ENCODE measurements at regions not wholly inside any gene's neighbourhood (a gene's known extent, or its start where the extent isn't known, plus 50 kb on each side); places are given as distances from the start of the nearest gene placed in this dataset.

GRCh38 chr7:25887795-25888559 is 264.0 kb upstream of the NFE2L3 start:
- H3K36me3 ChIP-seq: no peaks in the 10 kb centered on the region
- ATAC-seq (no peak), DNase-seq (no peak)
- no peaks in the 10 kb centered on the region for H3K9me3 ChIP-seq
- H3K4me1 ChIP-seq: no peaks in the 10 kb centered on the region
- intact Hi-C loops (cut with DNase I): no loop called here
- 80% methylated on average over 2 of the region's 2 CpGs for WGBS (ENCODE audit: insufficient coverage, low coverage, low lambda C conversion rate, missing lambda C conversion rate)
- TF ChIP-seq CTCF (IDR thresholded peaks at IDR 0.05) (no peak), POLR2A (IDR thresholded peaks at IDR 0.05) (no peak)
- H3K27ac ChIP-seq: no peak overlapping the region
- H3K4me3 ChIP-seq: no peak overlapping the region
- H3K27me3 ChIP-seq: no peaks in the 10 kb centered on the region

- no peaks in the 10 kb centered on the region for H3K36me3 ChIP-seq
- H3K9me3 ChIP-seq: no peaks in the 10 kb centered on the region
- H3K27ac ChIP-seq: no peak overlapping the region
- H3K27me3 ChIP-seq: no peaks in the 10 kb centered on the region
- intact Hi-C loops (cut with DNase I): loop anchor here (5.0 to 10.0 kb wide), 2 partner anchors 178 to 475 kb away; no protein-coding TSS in a partner anchor
- TF ChIP-seq POLR2A (IDR thresholded peaks at IDR 0.05) (no peak), CTCF (IDR thresholded peaks at IDR 0.05) (no peak)
- no peak for ATAC-seq
- H3K4me3 ChIP-seq: no peak overlapping the region
- DNase-seq: no peak
- no peaks in the 10 kb centered on the region for H3K4me1 ChIP-seq
- WGBS (ENCODE audit: insufficient coverage, low coverage, low lambda C conversion rate, missing lambda C conversion rate): 38% methylated on average over 4 of the region's 7 CpGs
Observed at GRCh38 chr7:25889765-25890164, 262.2 kb upstream of the NFE2L3 start.

- DNase-seq (no peak), ATAC-seq (no peak)
- no peak overlapping the region for H3K27ac ChIP-seq
- no peaks in the 10 kb centered on the region for H3K36me3 ChIP-seq
- H3K4me1 ChIP-seq: no peaks in the 10 kb centered on the region
- intact Hi-C loops (cut with DNase I): loop anchor here (5.0 to 10.0 kb wide), 2 partner anchors 176 to 473 kb away; no protein-coding TSS in a partner anchor
- H3K9me3 ChIP-seq: no peaks in the 10 kb centered on the region
- WGBS (ENCODE audit: insufficient coverage, low coverage, low lambda C conversion rate, missing lambda C conversion rate): no CpG with 5 or more reads among the region's 4 CpGs
- H3K27me3 ChIP-seq: no peaks in the 10 kb centered on the region
- H3K4me3 ChIP-seq: no peak overlapping the region
- TF ChIP-seq CTCF (IDR thresholded peaks at IDR 0.05) (no peak), POLR2A (IDR thresholded peaks at IDR 0.05) (no peak)
Observed at GRCh38 chr7:25891591-25891990, 260.4 kb upstream of the NFE2L3 start.

DNA sequence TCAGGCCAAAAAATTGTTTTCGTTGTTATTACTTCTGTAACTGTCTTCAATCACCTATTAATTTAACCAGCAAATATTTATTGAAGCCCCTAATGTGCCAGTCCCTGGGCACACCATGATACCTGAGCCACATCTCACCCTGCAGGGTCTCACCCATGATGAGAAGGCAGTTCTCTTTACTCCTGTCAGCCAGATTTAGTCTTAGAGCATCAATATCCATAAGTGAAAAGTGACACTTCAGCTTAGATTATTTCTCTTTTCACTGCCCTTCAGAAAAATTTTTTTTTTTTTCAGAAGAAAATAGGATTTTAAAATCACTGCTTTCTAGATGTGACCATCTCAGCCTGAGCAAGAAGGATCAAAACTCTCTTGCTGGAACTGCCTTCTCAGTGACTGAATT is 258.6 kb upstream of the NFE2L3 start:
- Histone ChIP-seq H3K36me3 (no peaks in the 10 kb centered on the region), H3K9me3 (no peaks in the 10 kb centered on the region), H3K27ac (no peak overlapping the region), H3K4me1 (no peaks in the 10 kb centered on the region), H3K4me3 (no peak overlapping the region), H3K27me3 (no peaks in the 10 kb centered on the region)
- no peak for TF ChIP-seq POLR2A (IDR thresholded peaks at IDR 0.05)
- no peak for TF ChIP-seq CTCF (IDR thresholded peaks at IDR 0.05)
- ATAC-seq: peak in 1 of 4 donors; percentile 9
- 7% methylated on average over 1 of the region's 1 CpG for WGBS (ENCODE audit: insufficient coverage, low coverage, low lambda C conversion rate, missing lambda C conversion rate)
- intact Hi-C loops (cut with DNase I): loop anchor here (5.0 to 10.0 kb wide), 2 partner anchors 174 to 471 kb away; no protein-coding TSS in a partner anchor
- no peak for DNase-seq
